Kidney (tissue), 13 donors: ENCODE measurements at regions not wholly inside any gene's neighbourhood (a gene's known extent, or its start where the extent isn't known, plus 50 kb on each side); places are given as distances from the start of the nearest gene placed in this dataset.
"Not testable (repeated sequence)": the region's sequence is repeated elsewhere in the genome, so short reads cannot be mapped to it uniquely, and the experiment has no call there.

Experiments
- DNase-seq, 5 donors: peaks; one replicate each; pipeline ENCODE4 v3.0.0-alpha.2; 2013 to 2020
- FAIRE-seq: peaks from 2 replicates; lab custom pipeline; 2012; peaks lifted over from hg19 to GRCh38; lab: Jason Lieb, UNC
- H3K27ac ChIP-seq, 2 donors: one replicate each; pipeline ENCODE4 v1.7.0; 2013; ENCODE audit warnings: low read depth in 2 of 2, low read length in 2 of 2, inconsistent platforms in 1 of 2
- H3K27me3 ChIP-seq: one replicate; pipeline ENCODE4 v1.7.1; 2013; ENCODE audit warnings: low read length, inconsistent platforms; ENCODE audit not compliant: control insufficient read depth, insufficient read depth
- H3K36me3 ChIP-seq, 3 donors: one replicate each; pipeline versions ENCODE4 v1.7.0 to v1.7.1; 2013; ENCODE audit warnings: low read length in 3 of 3, control low read depth in 1 of 3, inconsistent platforms in 1 of 3; ENCODE audit not compliant: insufficient read depth in 3 of 3, control insufficient read depth in 2 of 3
- H3K4me1 ChIP-seq, 3 donors: one replicate each; pipeline versions ENCODE4 v1.7.0 to v1.7.1; 2013; ENCODE audit warnings: low read length in 3 of 3, inconsistent platforms in 1 of 3, low read depth in 1 of 3; ENCODE audit not compliant: control insufficient read depth in 2 of 3, insufficient read depth in 2 of 3
- H3K4me3 ChIP-seq, 3 donors: one replicate each; pipeline versions ENCODE4 v1.7.0 to v1.8.1; 2013; ENCODE audit warnings: low read length in 3 of 3, control low read depth in 1 of 3, inconsistent platforms in 1 of 3
- H3K9ac ChIP-seq, 3 donors: one replicate each; pipeline versions ENCODE4 v1.7.0 to v1.7.1; 2013; ENCODE audit warnings: low read length in 3 of 3, control low read depth in 1 of 3, inconsistent platforms in 1 of 3
- H3K9me3 ChIP-seq, 3 donors: one replicate each; pipeline versions ENCODE4 v1.7.0 to v1.7.1; 2013; ENCODE audit warnings: low read length in 3 of 3, control low read depth in 1 of 3, inconsistent platforms in 1 of 3; ENCODE audit not compliant: control insufficient read depth in 2 of 3, insufficient read depth in 1 of 3
- intact Hi-C: fragments of 100-400 bp; cut with DNase I; formaldehyde crosslinking; loops from one replicate; pipeline ENCODE4 v1.11.1; 2022
- TF ChIP-seq, protein P1 (sequence below): IDR thresholded peaks from 3 replicates; pipeline ENCODE4 v1.5.1; 2012; ENCODE audit warnings: mild to moderate bottlenecking, moderate library complexity, borderline replicate concordance; ENCODE audit not compliant: insufficient read depth; ENCODE audit errors: extremely low read depth
- donor health status: control.
- donor health status: control.
- donor health status: control.
- donor health status: control.
- donor health status: control.
- donor health status: DM: yes; HTN: yes; CAD: no.
- donor health status: Normal renal cell carcinoma (clear cell type).

DNA sequence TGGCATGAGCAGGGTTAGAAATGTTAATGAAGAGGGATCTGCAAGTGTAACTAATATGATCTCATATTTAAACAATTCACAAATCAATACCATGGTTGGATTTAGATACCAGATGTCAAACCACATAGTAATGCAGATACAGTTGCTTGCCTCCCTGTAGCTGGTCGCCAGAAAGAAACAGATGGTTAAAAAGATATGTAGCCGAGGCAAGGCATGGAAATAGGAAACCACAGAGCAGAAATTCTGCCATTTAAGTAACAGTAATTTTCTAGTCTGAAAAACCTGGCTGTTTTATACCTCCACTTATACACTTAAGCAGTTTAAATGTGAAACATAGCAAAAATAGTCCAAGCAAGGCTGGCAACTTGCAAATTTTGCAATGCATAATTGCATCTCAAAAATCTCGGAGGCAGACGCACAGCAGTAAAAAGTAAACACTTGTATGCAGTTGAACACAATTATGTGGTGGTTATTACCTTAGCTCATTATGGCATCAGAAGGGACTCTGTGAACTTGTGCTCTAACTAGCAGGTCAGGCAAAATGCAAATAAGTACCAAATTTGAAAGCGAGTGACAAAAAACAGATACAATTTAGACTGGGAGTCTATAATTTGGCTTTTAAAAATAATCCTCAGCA, 126.8 kb downstream of the NAA11 start:
- Histone ChIP-seq H3K36me3 (no peaks in the 10 kb centered on the region), H3K27ac (no peak overlapping the region), H3K27me3 (no peaks in the 10 kb centered on the region), H3K4me1 (no peaks in the 10 kb centered on the region), H3K9me3 (peaks cover 0 to 2% (median 0%) of the 10 kb centered on the region in 3 donors), H3K4me3 (no peak overlapping the region), H3K9ac (no peak overlapping the region)
- FAIRE-seq: no peak
- intact Hi-C loops: no loop called here
- no peak for DNase-seq
- TF ChIP-seq, protein P1, sequence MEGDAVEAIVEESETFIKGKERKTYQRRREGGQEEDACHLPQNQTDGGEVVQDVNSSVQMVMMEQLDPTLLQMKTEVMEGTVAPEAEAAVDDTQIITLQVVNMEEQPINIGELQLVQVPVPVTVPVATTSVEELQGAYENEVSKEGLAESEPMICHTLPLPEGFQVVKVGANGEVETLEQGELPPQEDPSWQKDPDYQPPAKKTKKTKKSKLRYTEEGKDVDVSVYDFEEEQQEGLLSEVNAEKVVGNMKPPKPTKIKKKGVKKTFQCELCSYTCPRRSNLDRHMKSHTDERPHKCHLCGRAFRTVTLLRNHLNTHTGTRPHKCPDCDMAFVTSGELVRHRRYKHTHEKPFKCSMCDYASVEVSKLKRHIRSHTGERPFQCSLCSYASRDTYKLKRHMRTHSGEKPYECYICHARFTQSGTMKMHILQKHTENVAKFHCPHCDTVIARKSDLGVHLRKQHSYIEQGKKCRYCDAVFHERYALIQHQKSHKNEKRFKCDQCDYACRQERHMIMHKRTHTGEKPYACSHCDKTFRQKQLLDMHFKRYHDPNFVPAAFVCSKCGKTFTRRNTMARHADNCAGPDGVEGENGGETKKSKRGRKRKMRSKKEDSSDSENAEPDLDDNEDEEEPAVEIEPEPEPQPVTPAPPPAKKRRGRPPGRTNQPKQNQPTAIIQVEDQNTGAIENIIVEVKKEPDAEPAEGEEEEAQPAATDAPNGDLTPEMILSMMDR: no peak

DNA sequence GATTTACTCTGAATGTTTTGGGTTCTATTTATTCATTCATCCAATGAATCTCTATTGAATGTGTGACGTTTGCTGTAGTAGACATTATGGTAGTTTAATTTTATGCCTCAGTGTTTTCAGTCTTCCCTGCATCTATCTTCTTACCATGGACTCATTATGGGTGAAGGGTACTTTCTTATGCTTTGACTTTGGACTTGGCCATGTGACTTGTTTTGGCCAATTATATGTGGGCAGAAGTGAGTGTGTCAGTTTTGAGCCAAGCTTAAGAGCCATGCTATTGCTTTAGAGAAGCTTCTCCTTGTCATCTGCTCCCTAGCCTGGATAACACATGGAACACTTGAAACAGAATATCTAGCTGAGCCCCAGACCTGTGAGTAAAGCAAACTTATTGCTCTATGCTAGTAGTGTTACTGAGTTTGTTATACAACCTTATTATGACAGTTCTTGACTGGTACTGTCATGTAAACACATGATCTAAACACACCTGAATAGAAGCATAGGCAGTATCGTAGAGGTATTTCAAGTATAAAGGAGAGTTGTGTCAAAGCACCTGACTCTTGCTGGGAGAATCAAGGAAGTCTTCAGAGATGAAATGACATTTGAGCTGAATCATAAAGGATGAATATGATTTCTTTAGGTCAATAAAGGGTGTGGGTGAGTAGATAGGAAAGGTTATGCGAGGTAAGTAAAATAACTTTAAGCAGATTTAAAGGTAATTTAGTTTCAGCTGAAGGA, 128.4 kb downstream of the NAA11 start:
- H3K27ac ChIP-seq: no peak overlapping the region
- TF ChIP-seq, protein P1: no peak
- DNase-seq (no peak), FAIRE-seq (no peak)
- no peak overlapping the region for H3K9ac ChIP-seq
- intact Hi-C loops: no loop called here
- H3K4me3 ChIP-seq: no peak overlapping the region
- no peaks in the 10 kb centered on the region for H3K4me1 ChIP-seq
- H3K36me3 ChIP-seq: no peaks in the 10 kb centered on the region
- H3K27me3 ChIP-seq: no peaks in the 10 kb centered on the region
- peaks cover 0 to 2% (median 0%) of the 10 kb centered on the region in 3 donors for H3K9me3 ChIP-seq

DNA sequence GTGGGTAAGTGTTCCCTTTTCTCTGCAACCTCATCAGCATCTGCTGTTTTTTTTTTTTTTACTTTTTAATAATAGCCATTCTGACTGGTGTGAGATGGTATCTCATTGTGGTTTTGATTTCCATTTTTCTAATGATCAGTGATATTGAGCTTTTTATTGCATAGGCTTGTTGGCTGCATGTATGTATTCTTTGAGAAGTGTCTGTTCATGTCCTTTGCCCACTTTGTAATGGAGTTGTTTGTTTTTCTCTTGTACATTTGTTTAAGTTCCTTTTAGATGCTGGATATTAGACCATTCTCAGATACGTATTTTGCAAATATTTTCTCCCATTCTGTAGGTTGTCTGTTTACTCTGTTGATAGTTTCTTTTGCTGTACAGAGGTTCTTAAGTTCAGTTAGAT, 134.6 kb downstream of the NAA11 start:
- H3K4me1 ChIP-seq, H3K4me3 ChIP-seq, H3K9ac ChIP-seq, H3K36me3 ChIP-seq, FAIRE-seq, H3K9me3 ChIP-seq, H3K27me3 ChIP-seq, intact Hi-C loops, H3K27ac ChIP-seq, DNase-seq: not testable (repeated sequence)

GRCh38 chr4:79185526-79186045, 140.3 kb downstream of the NAA11 start:
- DNase-seq (peak in 2 of 5 donors; percentile 29 to 60), FAIRE-seq (no peak)
- Histone ChIP-seq H3K27me3 (no peaks in the 10 kb centered on the region), H3K9me3 (no peaks in the 10 kb centered on the region), H3K27ac (no peak overlapping the region), H3K4me3 (no peak overlapping the region), H3K9ac (no peak overlapping the region), H3K36me3 (no peaks in the 10 kb centered on the region), H3K4me1 (no peaks in the 10 kb centered on the region)
- intact Hi-C loops: no loop called here
- TF ChIP-seq, protein P1: no peak
